PC-9 (cell line): ENCODE measurements at regions not wholly inside any gene's neighbourhood (a gene's known extent, or its start where the extent isn't known, plus 50 kb on each side); places are given as distances from the start of the nearest gene placed in this dataset.

Experiments used
- EZH2 ChIP-seq: fragments of 200-600 bp; sonication (generic); IDR thresholded peaks from 2 replicates; pipeline ENCODE4 v1.8.0; 2017; ENCODE audit warnings: antibody characterized with exemption, low read depth
- TF ChIP-seq, protein P1 (sequence below): fragments of 200-600 bp; sonication (generic); conservative IDR thresholded peaks from 2 replicates; pipeline ENCODE4 v1.6.1; 2017; ENCODE audit warnings: mixed run types, antibody characterized with exemption, mild to moderate bottlenecking, moderate library complexity

DNA sequence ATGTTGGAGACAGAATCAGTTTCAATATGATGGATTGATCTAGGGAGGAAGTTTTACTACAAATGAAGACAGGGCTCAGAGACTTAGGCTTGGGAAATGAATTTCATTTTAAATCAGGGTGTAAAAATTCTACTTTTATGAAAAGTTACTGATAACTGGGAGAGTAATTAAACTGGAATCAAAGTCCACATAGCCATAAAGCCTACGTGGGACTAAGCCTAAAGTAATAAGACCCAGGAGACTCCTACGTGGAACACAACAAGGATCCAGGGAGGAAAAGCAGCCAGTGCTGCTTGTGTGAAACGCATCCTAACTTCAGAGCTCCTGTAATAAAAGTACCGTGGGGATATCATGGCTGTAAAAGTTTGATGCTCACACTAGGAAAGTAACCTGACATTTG is 152.0 kb upstream of the MYO16 start:
- no peak for TF ChIP-seq EZH2
- TF ChIP-seq, protein P1, sequence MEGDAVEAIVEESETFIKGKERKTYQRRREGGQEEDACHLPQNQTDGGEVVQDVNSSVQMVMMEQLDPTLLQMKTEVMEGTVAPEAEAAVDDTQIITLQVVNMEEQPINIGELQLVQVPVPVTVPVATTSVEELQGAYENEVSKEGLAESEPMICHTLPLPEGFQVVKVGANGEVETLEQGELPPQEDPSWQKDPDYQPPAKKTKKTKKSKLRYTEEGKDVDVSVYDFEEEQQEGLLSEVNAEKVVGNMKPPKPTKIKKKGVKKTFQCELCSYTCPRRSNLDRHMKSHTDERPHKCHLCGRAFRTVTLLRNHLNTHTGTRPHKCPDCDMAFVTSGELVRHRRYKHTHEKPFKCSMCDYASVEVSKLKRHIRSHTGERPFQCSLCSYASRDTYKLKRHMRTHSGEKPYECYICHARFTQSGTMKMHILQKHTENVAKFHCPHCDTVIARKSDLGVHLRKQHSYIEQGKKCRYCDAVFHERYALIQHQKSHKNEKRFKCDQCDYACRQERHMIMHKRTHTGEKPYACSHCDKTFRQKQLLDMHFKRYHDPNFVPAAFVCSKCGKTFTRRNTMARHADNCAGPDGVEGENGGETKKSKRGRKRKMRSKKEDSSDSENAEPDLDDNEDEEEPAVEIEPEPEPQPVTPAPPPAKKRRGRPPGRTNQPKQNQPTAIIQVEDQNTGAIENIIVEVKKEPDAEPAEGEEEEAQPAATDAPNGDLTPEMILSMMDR, result no peak
